Astrocyte of the spinal cord (primary cell): ENCODE measurements at regions not wholly inside any gene's neighbourhood (a gene's known extent, or its start where the extent isn't known, plus 50 kb on each side); places are given as distances from the start of the nearest gene placed in this dataset.
"Not testable (repeated sequence)": the region's sequence is repeated elsewhere in the genome, so short reads cannot be mapped to it uniquely, and the experiment has no call there.

Experiments used
- DNase-seq: peaks from one replicate; pipeline ENCODE4 v3.0.0; 2011; ENCODE audit warnings: low read depth, low spot score
- H3K4me3 ChIP-seq: 2 replicates; pipeline ENCODE4 v1.5.1; 2011; ENCODE audit warnings: low read depth, mild to moderate bottlenecking, low read length, moderate library complexity
- CTCF ChIP-seq: IDR thresholded peaks from 2 replicates; pipeline ENCODE4 v1.5.1; 2012; ENCODE audit warnings: low read depth, mild to moderate bottlenecking, low read length, inconsistent platforms
- in situ Hi-C: cut with HindIII; loops from 2 replicates; pipeline ENCODE4 v1.10.0; 2017; ENCODE audit warnings: low sequenced_read_pairs

- in situ Hi-C loops, result no loop called here
- DNase-seq, result no peak
- no peak overlapping the region for H3K4me3 ChIP-seq
- no peak for TF ChIP-seq CTCF
Measured at GRCh38 chr3:6492306-6492705, 368.6 kb upstream of the GRM7 start.

- in situ Hi-C loops, DNase-seq, H3K4me3 ChIP-seq: not testable (repeated sequence)
Measured at GRCh38 chr3:6498944-6499343, 362.0 kb upstream of the GRM7 start.

GRCh38 chr3:6504347-6504746 lies 356.6 kb upstream of the GRM7 start:
- DNase-seq, result no peak
- H3K4me3 ChIP-seq, result no peak overlapping the region
- in situ Hi-C loops, result no loop called here
- TF ChIP-seq CTCF, result no peak

GRCh38 chr3:6504834-6505233 lies 356.1 kb upstream of the GRM7 start:
- no peak overlapping the region for H3K4me3 ChIP-seq
- no peak for TF ChIP-seq CTCF
- in situ Hi-C loops, result no loop called here
- DNase-seq, result no peak

- no peak for DNase-seq
- TF ChIP-seq CTCF, result no peak
- no peak overlapping the region for H3K4me3 ChIP-seq
- in situ Hi-C loops, result no loop called here
Measured at GRCh38 chr3:6508410-6508759, 352.5 kb upstream of the GRM7 start.

GRCh38 chr3:6509576-6509975 lies 351.3 kb upstream of the GRM7 start:
- in situ Hi-C loops, result no loop called here
- H3K4me3 ChIP-seq, result no peak overlapping the region
- no peak for TF ChIP-seq CTCF
- DNase-seq, result no peak

- in situ Hi-C loops, result no loop called here
- TF ChIP-seq CTCF, result no peak
- DNase-seq, result no peak
- no peak overlapping the region for H3K4me3 ChIP-seq
Measured at GRCh38 chr3:6510713-6511112, 350.2 kb upstream of the GRM7 start.
